D341Med (cell line): ENCODE measurements at regions not wholly inside any gene's neighbourhood (a gene's known extent, or its start where the extent isn't known, plus 50 kb on each side); places are given as distances from the start of the nearest gene placed in this dataset.

ENCODE experiments used
- DNase-seq: peaks from one replicate; pipeline ENCODE4 v3.0.0; 2012; ENCODE audit warnings: low spot score

- no peak for DNase-seq
Observed at GRCh38 chr4:119709418-119709817, 80.8 kb upstream of the PDE5A start.

GRCh38 chr4:119707336-119707735, 78.7 kb upstream of the PDE5A start:
- DNase-seq = no peak

GRCh38 chr4:119706804-119707203, 78.2 kb upstream of the PDE5A start:
- no peak for DNase-seq

- DNase-seq = no peak
Observed at GRCh38 chr4:119697887-119698393, 69.3 kb upstream of the PDE5A start.

- no peak for DNase-seq
Observed at GRCh38 chr4:119696963-119697362, 68.4 kb upstream of the PDE5A start.

GRCh38 chr4:119695216-119695615, 66.6 kb upstream of the PDE5A start:
- DNase-seq = no peak

GRCh38 chr4:119693126-119693525, 64.5 kb upstream of the PDE5A start:
- DNase-seq = no peak

- DNase-seq = no peak
Observed at GRCh38 chr4:119692001-119692400, 63.4 kb upstream of the PDE5A start.

- no peak for DNase-seq
Observed at GRCh38 chr4:119690871-119691270, 62.3 kb upstream of the PDE5A start.

- no peak for DNase-seq
Observed at GRCh38 chr4:119688446-119688845, 59.8 kb upstream of the PDE5A start.

GRCh38 chr4:119684463-119684862, 55.9 kb upstream of the PDE5A start:
- no peak for DNase-seq

GRCh38 chr4:119683518-119683917, 54.9 kb upstream of the PDE5A start:
- DNase-seq = no peak

- DNase-seq = no peak
Observed at GRCh38 chr4:119682099-119682498, 53.5 kb upstream of the PDE5A start.

GRCh38 chr4:119679251-119679650, 50.6 kb upstream of the PDE5A start:
- DNase-seq = no peak

GRCh38 chr4:119678761-119679160, 50.2 kb upstream of the PDE5A start:
- DNase-seq = no peak
